Skeletal muscle tissue (tissue), 3 donors: ENCODE measurements at regions not wholly inside any gene's neighbourhood (a gene's known extent, or its start where the extent isn't known, plus 50 kb on each side); places are given as distances from the start of the nearest gene placed in this dataset.

ENCODE experiments used
- H3K27ac ChIP-seq: one replicate; pipeline ENCODE4 v1.7.0; 2013; ENCODE audit warnings: mild to moderate bottlenecking, low read depth, low read length, inconsistent platforms
- H3K27me3 ChIP-seq, 3 donors: one replicate each; pipeline ENCODE4 v1.7.0; 2013; ENCODE audit warnings: low read length in 3 of 3; ENCODE audit not compliant: control insufficient read depth in 3 of 3, insufficient read depth in 3 of 3
- H3K36me3 ChIP-seq, 3 donors: one replicate each; pipeline ENCODE4 v1.7.0; 2013; ENCODE audit warnings: low read length in 3 of 3; ENCODE audit not compliant: control insufficient read depth in 3 of 3, insufficient read depth in 3 of 3
- H3K4me1 ChIP-seq, 3 donors: one replicate each; pipeline ENCODE4 v1.7.0; 2013; ENCODE audit warnings: low read length in 3 of 3, mild to moderate bottlenecking in 3 of 3; ENCODE audit not compliant: control insufficient read depth in 3 of 3, insufficient read depth in 3 of 3
- H3K4me3 ChIP-seq, 3 donors: one replicate each; pipeline ENCODE4 v1.7.0; 2013; ENCODE audit warnings: low read length in 3 of 3
- H3K9ac ChIP-seq, 3 donors: one replicate each; pipeline ENCODE4 v1.7.0; 2013; ENCODE audit warnings: low read length in 3 of 3, mild to moderate bottlenecking in 3 of 3, moderate library complexity in 2 of 3, low read depth in 1 of 3
- H3K9me3 ChIP-seq, 3 donors: one replicate each; pipeline ENCODE4 v1.7.0; 2013; ENCODE audit warnings: low read length in 3 of 3; ENCODE audit not compliant: control insufficient read depth in 3 of 3
- donor health status: Osteomylitis.

GRCh38 chr10:64450312-64450711, 929.1 kb downstream of the REEP3 start:
- Histone ChIP-seq H3K27ac (no peak overlapping the region), H3K36me3 (no peaks in the 10 kb centered on the region), H3K4me3 (no peak overlapping the region), H3K27me3 (no peaks in the 10 kb centered on the region), H3K9me3 (no peaks in the 10 kb centered on the region), H3K4me1 (no peaks in the 10 kb centered on the region), H3K9ac (no peak overlapping the region)

GRCh38 chr10:64454962-64455361, 933.8 kb downstream of the REEP3 start:
- Histone ChIP-seq H3K36me3 (no peaks in the 10 kb centered on the region), H3K27me3 (no peaks in the 10 kb centered on the region), H3K9ac (no peak overlapping the region), H3K9me3 (no peaks in the 10 kb centered on the region), H3K4me1 (no peaks in the 10 kb centered on the region), H3K4me3 (no peak overlapping the region), H3K27ac (no peak overlapping the region)

GRCh38 chr10:64458306-64458705, 937.1 kb downstream of the REEP3 start:
- Histone ChIP-seq H3K4me1 (no peaks in the 10 kb centered on the region), H3K9ac (no peak overlapping the region)

GRCh38 chr10:64463406-64463805, 942.2 kb downstream of the REEP3 start:
- no peaks in the 10 kb centered on the region for H3K4me1 ChIP-seq
- no peak overlapping the region for H3K4me3 ChIP-seq
- H3K27me3 ChIP-seq: no peaks in the 10 kb centered on the region
- no peaks in the 10 kb centered on the region for H3K36me3 ChIP-seq
- H3K27ac ChIP-seq: no peak overlapping the region
- peaks cover 0 to 6% (median 0%) of the 10 kb centered on the region in 3 donors for H3K9me3 ChIP-seq
- no peak overlapping the region for H3K9ac ChIP-seq

More at GRCh38 chr10:64458306-64458705, 937.1 kb downstream of the REEP3 start:
- H3K27me3 ChIP-seq: no peaks in the 10 kb centered on the region
- H3K27ac ChIP-seq: no peak overlapping the region
- no peaks in the 10 kb centered on the region for H3K9me3 ChIP-seq
- no peak overlapping the region for H3K4me3 ChIP-seq
- no peaks in the 10 kb centered on the region for H3K36me3 ChIP-seq

- Histone ChIP-seq H3K4me3 (no peak overlapping the region), H3K36me3 (no peaks in the 10 kb centered on the region)
Measured at GRCh38 chr10:64465653-64466052, 944.5 kb downstream of the REEP3 start.

GRCh38 chr10:64468219-64468618, 947.0 kb downstream of the REEP3 start:
- Histone ChIP-seq H3K4me3 (no peak overlapping the region), H3K9ac (no peak overlapping the region), H3K36me3 (no peaks in the 10 kb centered on the region), H3K4me1 (no peaks in the 10 kb centered on the region), H3K27ac (no peak overlapping the region), H3K9me3 (peaks cover 0 to 6% (median 0%) of the 10 kb centered on the region in 3 donors), H3K27me3 (no peaks in the 10 kb centered on the region)

More at GRCh38 chr10:64465653-64466052, 944.5 kb downstream of the REEP3 start:
- Histone ChIP-seq H3K4me1 (no peaks in the 10 kb centered on the region), H3K27me3 (no peaks in the 10 kb centered on the region), H3K9me3 (peaks cover 0 to 6% (median 0%) of the 10 kb centered on the region in 3 donors), H3K27ac (no peak overlapping the region), H3K9ac (no peak overlapping the region)

GRCh38 chr10:64476506-64476905, 955.3 kb downstream of the REEP3 start:
- Histone ChIP-seq H3K9ac (no peak overlapping the region), H3K36me3 (no peaks in the 10 kb centered on the region), H3K4me1 (no peaks in the 10 kb centered on the region), H3K27ac (no peak overlapping the region), H3K27me3 (no peaks in the 10 kb centered on the region), H3K9me3 (peaks cover 0 to 3% (median 0%) of the 10 kb centered on the region in 3 donors), H3K4me3 (no peak overlapping the region)

- H3K4me3 ChIP-seq: no peak overlapping the region
- H3K9me3 ChIP-seq: peaks cover 0 to 3% (median 0%) of the 10 kb centered on the region in 3 donors
- H3K27ac ChIP-seq: no peak overlapping the region
- no peaks in the 10 kb centered on the region for H3K27me3 ChIP-seq
- H3K4me1 ChIP-seq: no peaks in the 10 kb centered on the region
- no peak overlapping the region for H3K9ac ChIP-seq
- no peaks in the 10 kb centered on the region for H3K36me3 ChIP-seq
Measured at GRCh38 chr10:64477791-64478190, 956.6 kb downstream of the REEP3 start.

- no peaks in the 10 kb centered on the region for H3K4me1 ChIP-seq
- H3K27me3 ChIP-seq: no peaks in the 10 kb centered on the region
- no peak overlapping the region for H3K27ac ChIP-seq
- no peaks in the 10 kb centered on the region for H3K9me3 ChIP-seq
- H3K36me3 ChIP-seq: no peaks in the 10 kb centered on the region
- H3K4me3 ChIP-seq: no peak overlapping the region
- no peak overlapping the region for H3K9ac ChIP-seq
Measured at GRCh38 chr10:64484811-64485330, 963.7 kb downstream of the REEP3 start.

- no peak overlapping the region for H3K27ac ChIP-seq
- no peaks in the 10 kb centered on the region for H3K4me1 ChIP-seq
- H3K9ac ChIP-seq: no peak overlapping the region
- no peak overlapping the region for H3K4me3 ChIP-seq
- no peaks in the 10 kb centered on the region for H3K27me3 ChIP-seq
- H3K36me3 ChIP-seq: no peaks in the 10 kb centered on the region
- H3K9me3 ChIP-seq: no peaks in the 10 kb centered on the region
Measured at GRCh38 chr10:64486149-64486548, 964.9 kb downstream of the REEP3 start.
